Stomach (tissue), 4 donors: ENCODE measurements at regions not wholly inside any gene's neighbourhood (a gene's known extent, or its start where the extent isn't known, plus 50 kb on each side); places are given as distances from the start of the nearest gene placed in this dataset.
"Not testable (repeated sequence)": the region's sequence is repeated elsewhere in the genome, so short reads cannot be mapped to it uniquely, and the experiment has no call there.

Experiments used
- CTCF ChIP-seq, 7 experiments: fragments of 450-650 bp in 4 of 7; fragments of 200-600 bp in 3 of 7; sonication (generic) in 3 of 7; IDR thresholded peaks; one replicate each; pipeline ENCODE4 v1.5.1; 2016 to 2019; ENCODE audit warnings: antibody characterized with exemption in 7 of 7, control low read depth in 2 of 7, mild to moderate bottlenecking in 1 of 7
- EP300 ChIP-seq: sonication (generic); formaldehyde crosslinking; IDR thresholded peaks from one replicate; pipeline ENCODE4 v1.6.1; 2017; ENCODE audit warnings: antibody characterized with exemption
- POLR2A ChIP-seq, 4 donors: fragments of 450-650 bp; IDR thresholded peaks; one replicate each; pipeline ENCODE4 v1.6.1; 2016; ENCODE audit warnings: antibody characterized with exemption in 4 of 4, control low read depth in 2 of 4, mild to moderate bottlenecking in 1 of 4, moderate library complexity in 1 of 4
- POLR2AphosphoS5 ChIP-seq, 3 donors: sonication (generic); formaldehyde crosslinking; IDR thresholded peaks; one replicate each; pipeline ENCODE4 v1.6.1; 2016; ENCODE audit warnings: antibody characterized with exemption in 3 of 3

DNA sequence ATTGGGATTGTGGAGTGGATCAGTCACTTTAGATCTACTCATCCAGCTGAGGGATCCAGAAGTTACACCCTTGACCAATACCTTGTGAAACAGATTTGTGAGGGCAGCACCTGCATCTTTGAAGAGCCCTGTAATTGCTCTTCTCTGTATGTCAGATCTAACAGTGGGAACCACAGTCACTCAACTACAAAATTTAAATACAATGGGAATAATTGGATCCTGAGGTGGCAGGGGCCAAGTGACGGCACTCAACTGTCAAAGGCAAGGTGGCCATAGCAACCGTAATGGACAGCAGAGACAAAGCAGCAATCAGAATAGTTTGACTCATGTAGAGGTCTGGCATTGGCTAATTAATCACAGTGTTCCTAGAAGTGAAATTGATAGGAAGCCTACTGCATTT, 132.3 kb upstream of the F9 start:
- not testable (repeated sequence) for TF ChIP-seq CTCF (IDR thresholded peaks at IDR 0.05); POLR2AphosphoS5 (IDR thresholded peaks at IDR 0.05); POLR2A (IDR thresholded peaks at IDR 0.05); EP300
